Mesendoderm (in vitro differentiated cells): ENCODE measurements at regions not wholly inside any gene's neighbourhood (a gene's known extent, or its start where the extent isn't known, plus 50 kb on each side); places are given as distances from the start of the nearest gene placed in this dataset.
A peak's percentile ranks its signal among the peaks of the same experiment; 100 is the strongest.

Experiments used
- DNase-seq: peaks from one replicate; pipeline ENCODE4 v3.0.0; 2013
- H2AK5ac ChIP-seq: 2 replicates; pipeline ENCODE4 v1.6.1; 2013; ENCODE audit warnings: low read length, inconsistent platforms
- H2BK120ac ChIP-seq: 2 replicates; pipeline ENCODE4 v1.6.1; 2013; ENCODE audit warnings: low read depth, mild to moderate bottlenecking, low read length, moderate library complexity, mixed read lengths
- H2BK15ac ChIP-seq: replicated peaks from 2 replicates; pipeline ENCODE4 v1.6.1; 2013; ENCODE audit warnings: low read depth, mild to moderate bottlenecking, moderate library complexity
- H2BK5ac ChIP-seq: 2 replicates; pipeline ENCODE4 v1.6.1; 2013; ENCODE audit warnings: low read length, inconsistent platforms
- H3K18ac ChIP-seq: 2 replicates; pipeline ENCODE4 v1.6.1; 2013; ENCODE audit warnings: mild to moderate bottlenecking, low read length, mixed read lengths
- H3K23ac ChIP-seq: one replicate; pipeline ENCODE4 v1.6.1; 2013; ENCODE audit warnings: low read length
- H3K27ac ChIP-seq: 2 replicates; pipeline ENCODE4 v1.5.1; 2013; ENCODE audit warnings: low read depth, mild to moderate bottlenecking, inconsistent platforms, low read length, moderate library complexity
- H3K27me3 ChIP-seq: 2 replicates; pipeline ENCODE4 v1.6.1; 2013; ENCODE audit warnings: low read length, control low read depth, mild to moderate bottlenecking, inconsistent platforms; ENCODE audit not compliant: insufficient read depth, poor library complexity
- H3K36me3 ChIP-seq: 2 replicates; pipeline ENCODE4 v1.6.1; 2013; ENCODE audit warnings: low read length, inconsistent platforms; ENCODE audit not compliant: control insufficient read depth, insufficient read depth
- H3K4ac ChIP-seq: one replicate; pipeline ENCODE4 v1.6.1; 2013; ENCODE audit warnings: low read depth, mild to moderate bottlenecking, low read length, moderate library complexity
- H3K4me1 ChIP-seq: 2 replicates; pipeline ENCODE4 v1.6.1; 2013; ENCODE audit warnings: low read depth, low read length, inconsistent platforms; ENCODE audit not compliant: control insufficient read depth
- H3K4me2 ChIP-seq: 2 replicates; pipeline ENCODE4 v1.6.1; 2013; ENCODE audit warnings: low read length
- H3K4me3 ChIP-seq: 2 replicates; pipeline ENCODE4 v1.5.1; 2013; ENCODE audit warnings: mild to moderate bottlenecking, low read length
- H3K56ac ChIP-seq: one replicate; pipeline ENCODE4 v1.6.1; 2013; ENCODE audit warnings: low read length
- H3K79me1 ChIP-seq: 2 replicates; pipeline ENCODE4 v1.6.1; 2013; ENCODE audit warnings: low read length, inconsistent platforms
- H3K79me2 ChIP-seq: 2 replicates; pipeline ENCODE4 v1.6.1; 2013; ENCODE audit warnings: mild to moderate bottlenecking, low read length; ENCODE audit not compliant: control insufficient read depth, insufficient read depth
- H3K9ac ChIP-seq: 2 replicates; pipeline ENCODE4 v1.6.1; 2013; ENCODE audit warnings: low read length, inconsistent platforms
- H4K5ac ChIP-seq: one replicate; pipeline ENCODE4 v1.6.1; 2013; ENCODE audit warnings: low read length
- H4K8ac ChIP-seq: one replicate; pipeline ENCODE4 v1.6.1; 2013; ENCODE audit warnings: low read depth, mild to moderate bottlenecking, control low read depth, low read length, moderate library complexity
- WGBS: extraction: QIAGEN DNeasy Blood & Tissue Kit; methylation state at CpG from one replicate; pipeline ENCODE4 v1.1.7; 2013; ENCODE audit warnings: low lambda C conversion rate, missing lambda C conversion rate; ENCODE audit not compliant: insufficient coverage; ENCODE audit errors: extremely low coverage; 5-methylcytosine and 5-hydroxymethylcytosine counted together

DNA sequence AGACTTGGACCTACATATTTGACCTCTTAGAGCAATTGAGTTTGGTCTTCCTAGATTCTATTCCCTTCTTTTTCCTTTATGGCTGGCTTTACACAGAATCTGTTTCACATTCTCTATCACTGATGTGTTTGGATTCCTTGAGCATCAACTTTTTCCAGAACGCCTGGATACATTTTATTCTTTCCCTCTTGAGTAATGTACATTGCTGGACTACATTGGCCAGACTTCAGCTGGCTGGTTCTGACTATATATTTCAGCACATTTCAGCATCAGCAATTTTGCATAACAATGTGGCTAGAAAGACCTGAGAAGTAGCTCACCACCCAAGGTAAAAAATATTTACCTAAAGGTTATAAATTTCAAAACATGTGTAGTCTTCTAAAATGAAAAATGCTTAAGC, 2198.2 kb upstream of the RAG2 start:
- no peak overlapping the region for H2BK120ac ChIP-seq
- H3K9ac ChIP-seq, result no peak overlapping the region
- no CpG with 5 or more reads among the region's 1 CpG for WGBS
- no peak overlapping the region for H3K56ac ChIP-seq
- H3K4me1 ChIP-seq, result no peaks in the 10 kb centered on the region
- no peak overlapping the region for H2BK5ac ChIP-seq
- no peak overlapping the region for H3K4me2 ChIP-seq
- no peak overlapping the region for H3K4me3 ChIP-seq
- no peak overlapping the region for H4K8ac ChIP-seq
- H3K27me3 ChIP-seq, result no peaks in the 10 kb centered on the region
- no peak overlapping the region for H3K27ac ChIP-seq
- H2BK15ac ChIP-seq, result no peak overlapping the region
- no peaks in the 10 kb centered on the region for H3K79me2 ChIP-seq
- no peaks in the 10 kb centered on the region for H3K79me1 ChIP-seq
- no peak overlapping the region for H4K5ac ChIP-seq
- DNase-seq, result no peak
- H3K36me3 ChIP-seq, result no peaks in the 10 kb centered on the region
- no peak overlapping the region for H3K4ac ChIP-seq
- no peak overlapping the region for H3K23ac ChIP-seq
- no peak overlapping the region for H2AK5ac ChIP-seq
- no peak overlapping the region for H3K18ac ChIP-seq

DNA sequence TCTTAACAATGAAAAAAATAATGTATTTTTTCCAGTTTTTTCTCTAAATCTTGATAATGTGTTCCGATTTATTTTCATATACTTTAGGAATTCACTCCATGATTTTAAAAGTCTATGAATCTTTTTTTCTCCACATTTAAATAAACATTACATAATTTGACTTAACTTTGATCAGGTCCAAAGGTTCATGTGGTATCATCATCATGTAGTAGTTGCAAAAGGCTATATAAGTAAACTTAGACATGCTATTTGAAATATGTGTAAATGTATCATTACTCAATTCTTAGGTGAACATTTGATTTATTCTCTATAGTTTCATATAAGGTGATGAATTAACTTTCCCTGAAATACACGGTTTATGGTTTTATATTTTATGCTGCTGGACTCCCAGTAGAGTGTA, 2197.0 kb upstream of the RAG2 start:
- no peaks in the 10 kb centered on the region for H3K79me2 ChIP-seq
- H3K9ac ChIP-seq, result no peak overlapping the region
- H3K27ac ChIP-seq, result no peak overlapping the region
- no peaks in the 10 kb centered on the region for H3K4me1 ChIP-seq
- no peak overlapping the region for H4K5ac ChIP-seq
- H2AK5ac ChIP-seq, result no peak overlapping the region
- H2BK120ac ChIP-seq, result no peak overlapping the region
- H3K79me1 ChIP-seq, result no peaks in the 10 kb centered on the region
- DNase-seq, result no peak
- WGBS, result no CpG with 5 or more reads among the region's 2 CpGs
- H4K8ac ChIP-seq, result no peak overlapping the region
- no peak overlapping the region for H3K4me2 ChIP-seq
- H3K4ac ChIP-seq, result no peak overlapping the region
- H2BK5ac ChIP-seq, result no peak overlapping the region
- H2BK15ac ChIP-seq, result no peak overlapping the region
- no peaks in the 10 kb centered on the region for H3K36me3 ChIP-seq
- H3K56ac ChIP-seq, result no peak overlapping the region
- no peaks in the 10 kb centered on the region for H3K27me3 ChIP-seq
- H3K23ac ChIP-seq, result no peak overlapping the region
- H3K4me3 ChIP-seq, result no peak overlapping the region
- no peak overlapping the region for H3K18ac ChIP-seq

DNA sequence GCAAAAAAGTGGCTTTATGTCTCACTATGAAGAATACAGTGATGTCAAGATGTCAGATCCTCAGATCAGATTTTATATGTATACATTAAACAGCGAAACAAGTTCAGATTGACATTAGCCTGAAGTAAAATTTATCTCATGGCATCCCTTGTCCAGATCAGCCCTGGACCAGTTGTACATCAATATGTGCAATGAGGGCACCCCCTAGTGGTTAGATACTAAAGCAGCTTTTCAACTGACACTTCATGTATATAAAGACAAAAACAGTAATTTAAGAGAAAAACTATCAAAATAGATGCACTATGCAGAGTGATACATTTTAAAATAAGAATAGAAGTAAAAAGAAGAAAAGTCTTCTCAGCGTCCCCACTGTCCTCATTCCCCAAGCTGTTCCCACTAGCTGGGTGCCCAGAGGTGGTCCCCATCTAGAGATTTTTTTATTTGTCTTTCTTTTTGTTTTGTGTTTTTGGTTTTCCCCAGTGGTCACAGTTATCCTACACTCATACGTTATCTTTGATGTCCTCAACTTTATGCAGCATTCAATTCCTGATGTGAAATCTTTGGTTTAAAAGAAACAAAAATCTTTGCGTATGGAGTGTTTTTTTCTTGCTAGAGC, 2193.4 kb upstream of the RAG2 start:
- Histone ChIP-seq H3K27me3 (no peaks in the 10 kb centered on the region), H3K4me2 (no peak overlapping the region), H3K27ac (no peak overlapping the region), H3K4ac (no peak overlapping the region), H2BK15ac (no peak overlapping the region), H3K56ac (no peak overlapping the region), H3K9ac (no peak overlapping the region), H3K36me3 (no peaks in the 10 kb centered on the region), H4K5ac (no peak overlapping the region), H3K23ac (no peak overlapping the region), H3K4me1 (no peaks in the 10 kb centered on the region), H2BK5ac (no peak overlapping the region), H2BK120ac (no peak overlapping the region), H3K79me1 (no peaks in the 10 kb centered on the region), H3K4me3 (no peak overlapping the region), H3K18ac (no peak overlapping the region), H2AK5ac (no peak overlapping the region), H4K8ac (no peak overlapping the region), H3K79me2 (no peaks in the 10 kb centered on the region)
- DNase-seq, result peak; percentile 63
- no CpG with 5 or more reads among the region's 4 CpGs for WGBS

DNA sequence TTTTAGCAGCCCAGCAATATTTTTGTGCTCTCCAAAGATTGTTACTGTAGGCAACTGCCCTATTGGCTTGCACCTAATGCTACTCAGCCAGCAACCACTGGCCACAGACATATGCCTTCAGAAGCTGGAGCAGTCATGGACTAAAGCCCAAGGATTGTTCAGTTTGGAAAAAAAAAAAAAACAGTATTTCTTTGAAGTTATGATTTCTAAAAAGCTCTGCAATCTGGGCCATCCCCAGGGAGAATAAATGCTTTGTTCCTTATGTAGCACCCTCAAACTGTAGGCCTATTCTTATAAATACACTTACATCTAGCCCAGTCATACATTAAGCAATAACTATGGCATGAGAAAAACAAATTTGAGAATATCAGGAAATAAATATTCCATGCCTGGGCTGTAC, 2190.5 kb upstream of the RAG2 start:
- Histone ChIP-seq H2BK120ac (no peak overlapping the region), H4K8ac (no peak overlapping the region), H3K4me3 (no peak overlapping the region), H3K4ac (no peak overlapping the region), H3K18ac (no peak overlapping the region), H3K79me1 (no peaks in the 10 kb centered on the region), H3K56ac (no peak overlapping the region), H3K4me1 (no peaks in the 10 kb centered on the region), H4K5ac (no peak overlapping the region), H3K4me2 (no peak overlapping the region), H3K23ac (no peak overlapping the region), H3K36me3 (no peaks in the 10 kb centered on the region), H3K9ac (no peak overlapping the region), H3K27ac (no peak overlapping the region), H2BK5ac (no peak overlapping the region), H3K27me3 (no peaks in the 10 kb centered on the region), H2AK5ac (no peak overlapping the region), H3K79me2 (no peaks in the 10 kb centered on the region), H2BK15ac (no peak overlapping the region)
- DNase-seq, result no peak

DNA sequence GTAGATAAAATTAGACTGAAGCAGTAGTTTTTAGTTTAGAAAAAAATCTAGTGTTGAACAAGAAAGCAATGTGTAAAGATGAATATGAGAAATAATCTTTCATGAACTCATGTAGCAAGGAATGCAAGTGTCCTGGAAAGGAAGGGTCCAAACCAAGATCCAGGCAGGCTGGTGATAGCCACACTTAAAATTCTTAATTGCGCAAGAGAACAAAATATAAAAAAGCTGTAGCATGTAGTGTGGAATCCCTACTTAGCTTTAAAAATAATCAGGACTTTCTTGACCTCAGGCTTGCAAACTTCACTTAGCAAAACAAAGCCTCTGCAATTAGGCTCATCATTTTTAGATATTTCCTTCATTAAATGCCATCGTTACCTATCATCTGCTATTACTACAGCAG, 2186.1 kb upstream of the RAG2 start:
- Histone ChIP-seq H4K5ac (no peak overlapping the region), H3K9ac (no peak overlapping the region), H3K36me3 (no peaks in the 10 kb centered on the region), H2BK5ac (no peak overlapping the region), H2BK120ac (no peak overlapping the region), H3K27me3 (no peaks in the 10 kb centered on the region), H3K4me1 (no peaks in the 10 kb centered on the region), H3K4me2 (no peak overlapping the region), H3K79me1 (no peaks in the 10 kb centered on the region), H3K18ac (no peak overlapping the region), H3K79me2 (no peaks in the 10 kb centered on the region), H2AK5ac (no peak overlapping the region), H3K4ac (no peak overlapping the region), H3K27ac (no peak overlapping the region), H2BK15ac (no peak overlapping the region), H3K56ac (no peak overlapping the region), H3K23ac (no peak overlapping the region), H3K4me3 (no peak overlapping the region), H4K8ac (no peak overlapping the region)
- DNase-seq, result no peak
- WGBS, result no CpG with 5 or more reads among the region's 2 CpGs

DNA sequence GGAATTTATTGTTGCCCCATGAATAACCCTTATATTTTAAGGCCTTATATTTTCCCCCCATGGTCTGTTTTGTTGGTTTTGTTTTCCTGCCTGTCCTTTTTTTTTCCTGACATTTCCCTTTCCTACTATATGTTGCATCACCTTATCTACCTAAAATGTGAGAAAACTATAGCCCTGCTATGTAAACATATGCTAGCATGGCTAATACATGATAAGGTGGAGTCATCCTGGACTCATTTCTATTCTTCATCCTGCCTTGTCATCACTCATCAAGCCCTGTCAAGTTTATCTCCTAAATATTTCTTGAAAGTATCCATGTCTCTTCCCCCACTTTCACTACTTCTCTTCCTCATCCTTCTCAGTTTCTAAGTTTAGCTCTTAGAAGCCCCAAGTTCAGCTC, 2168.8 kb upstream of the RAG2 start:
- Histone ChIP-seq H3K27me3 (no peaks in the 10 kb centered on the region), H2BK120ac (no peak overlapping the region), H4K5ac (no peak overlapping the region), H4K8ac (no peak overlapping the region), H3K79me2 (no peaks in the 10 kb centered on the region), H3K56ac (no peak overlapping the region), H3K36me3 (no peaks in the 10 kb centered on the region), H3K9ac (no peak overlapping the region), H3K23ac (no peak overlapping the region), H3K79me1 (no peaks in the 10 kb centered on the region), H3K4me3 (no peak overlapping the region), H3K18ac (no peak overlapping the region), H2BK15ac (no peak overlapping the region), H3K4ac (no peak overlapping the region), H2BK5ac (no peak overlapping the region), H3K27ac (no peak overlapping the region), H3K4me1 (no peaks in the 10 kb centered on the region), H2AK5ac (no peak overlapping the region), H3K4me2 (no peak overlapping the region)
- no peak for DNase-seq
